ENCODE measurements at regions not wholly inside any gene's neighbourhood (a gene's known extent, or its start where the extent isn't known, plus 50 kb on each side); places are given as distances from the start of the nearest gene placed in this dataset.
"Not testable (repeated sequence)": the region's sequence is repeated elsewhere in the genome, so short reads cannot be mapped to it uniquely, and the experiment has no call there.

- DNase-seq, result no peak
Observed at GRCh38 chr3:159047361-159047760, 245.5 kb downstream of the MFSD1 start.

- not testable (repeated sequence) for DNase-seq
Observed at GRCh38 chr3:159052494-159052893, 250.6 kb downstream of the MFSD1 start.

GRCh38 chr3:159057621-159058020, 255.8 kb downstream of the MFSD1 start:
- no peak for DNase-seq

GRCh38 chr3:159058859-159059258, 257.0 kb downstream of the MFSD1 start:
- DNase-seq, result no peak

GRCh38 chr3:159059395-159059794, 257.5 kb downstream of the MFSD1 start:
- DNase-seq, result no peak

- no peak for DNase-seq
Observed at GRCh38 chr3:159062734-159063410, 261.0 kb downstream of the MFSD1 start.

GRCh38 chr3:159069091-159069490, 267.2 kb downstream of the MFSD1 start, which contains the start of gene IQCJ:
IQCJ (plus strand) TSS chr3:159069319.
- DNase-seq, result no peak

GRCh38 chr3:159069866-159070425, 268.1 kb downstream of the MFSD1 start:
- no peak for DNase-seq

- DNase-seq, result no peak
Observed at GRCh38 chr3:159074756-159075701, 273.2 kb downstream of the MFSD1 start.

- DNase-seq, result no peak
Observed at GRCh38 chr3:159077860-159078259, 276.0 kb downstream of the MFSD1 start.

GRCh38 chr3:159080256-159080655, 278.4 kb downstream of the MFSD1 start:
- DNase-seq, result no peak

GRCh38 chr3:159080821-159081220, 279.0 kb downstream of the MFSD1 start:
- DNase-seq, result no peak

GRCh38 chr3:159082519-159082918, 280.7 kb downstream of the MFSD1 start:
- DNase-seq, result no peak

GRCh38 chr3:159091936-159092335, 290.1 kb downstream of the MFSD1 start:
- DNase-seq, result no peak

GRCh38 chr3:159102001-159102400, 300.1 kb downstream of the MFSD1 start:
- DNase-seq, result no peak

GRCh38 chr3:159112724-159113123, 310.9 kb downstream of the MFSD1 start:
- DNase-seq, result no peak

GRCh38 chr3:159113221-159113875, 311.5 kb downstream of the MFSD1 start:
- no peak for DNase-seq

- no peak for DNase-seq
Observed at GRCh38 chr3:159114582-159114981, 312.7 kb downstream of the MFSD1 start.

GRCh38 chr3:159123877-159124276, 322.0 kb downstream of the MFSD1 start:
- no peak for DNase-seq

- DNase-seq, result no peak
Observed at GRCh38 chr3:159126261-159127020, 324.6 kb downstream of the MFSD1 start.

- DNase-seq, result no peak
Observed at GRCh38 chr3:159127021-159127392, 325.2 kb downstream of the MFSD1 start.

- peak in 1 of 2 donors; percentile 39 for DNase-seq
Observed at GRCh38 chr3:159128628-159129027, 326.8 kb downstream of the MFSD1 start.
